ENCODE measurements at regions not wholly inside any gene's neighbourhood (a gene's known extent, or its start where the extent isn't known, plus 50 kb on each side); places are given as distances from the start of the nearest gene placed in this dataset.

DNA sequence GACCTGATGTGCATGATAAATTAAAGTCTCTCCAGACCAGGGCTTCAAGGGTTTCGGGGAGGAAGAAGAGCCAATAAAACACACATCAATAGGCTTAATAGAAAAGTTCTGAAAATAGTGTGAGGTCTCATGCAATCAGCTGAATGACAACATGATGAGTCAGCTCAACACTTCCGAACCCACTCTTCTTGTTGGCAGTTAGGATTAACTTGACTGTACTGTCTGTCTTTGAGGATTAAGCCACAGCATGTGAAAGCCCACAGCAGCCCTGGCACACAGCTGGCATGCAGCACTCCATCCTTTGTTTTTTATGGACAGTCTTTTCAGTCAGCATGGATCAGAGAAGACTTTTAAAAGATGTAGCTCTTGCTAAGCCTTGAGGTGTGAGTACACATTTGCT is 526.9 kb upstream of the VSTM2A start:
- no peaks in the 10 kb centered on the region for H3K36me3 ChIP-seq
- H3K27me3 ChIP-seq (replicated peaks in 1 of 7), result no peaks in the 10 kb centered on the region
- no peak for DNase-seq
- no peak overlapping the region for H3K4me3 ChIP-seq
- H3K4me1 ChIP-seq, result no peaks in the 10 kb centered on the region
- TF ChIP-seq POLR2AphosphoS5 (IDR thresholded peaks at IDR 0.05) (no peak), POLR2A (IDR thresholded peaks at IDR 0.05) (no peak)
- TF ChIP-seq, protein P1, sequence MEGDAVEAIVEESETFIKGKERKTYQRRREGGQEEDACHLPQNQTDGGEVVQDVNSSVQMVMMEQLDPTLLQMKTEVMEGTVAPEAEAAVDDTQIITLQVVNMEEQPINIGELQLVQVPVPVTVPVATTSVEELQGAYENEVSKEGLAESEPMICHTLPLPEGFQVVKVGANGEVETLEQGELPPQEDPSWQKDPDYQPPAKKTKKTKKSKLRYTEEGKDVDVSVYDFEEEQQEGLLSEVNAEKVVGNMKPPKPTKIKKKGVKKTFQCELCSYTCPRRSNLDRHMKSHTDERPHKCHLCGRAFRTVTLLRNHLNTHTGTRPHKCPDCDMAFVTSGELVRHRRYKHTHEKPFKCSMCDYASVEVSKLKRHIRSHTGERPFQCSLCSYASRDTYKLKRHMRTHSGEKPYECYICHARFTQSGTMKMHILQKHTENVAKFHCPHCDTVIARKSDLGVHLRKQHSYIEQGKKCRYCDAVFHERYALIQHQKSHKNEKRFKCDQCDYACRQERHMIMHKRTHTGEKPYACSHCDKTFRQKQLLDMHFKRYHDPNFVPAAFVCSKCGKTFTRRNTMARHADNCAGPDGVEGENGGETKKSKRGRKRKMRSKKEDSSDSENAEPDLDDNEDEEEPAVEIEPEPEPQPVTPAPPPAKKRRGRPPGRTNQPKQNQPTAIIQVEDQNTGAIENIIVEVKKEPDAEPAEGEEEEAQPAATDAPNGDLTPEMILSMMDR (IDR thresholded peaks at IDR 0.05 in 8 of 11, conservative IDR thresholded peaks at IDR 0.05 in 3 of 11), result no peak
- intact Hi-C loops (cut with DNase I; ENCODE audit: low total_unique reads), result no loop called here
- WGBS, 5 donors, result 71 to 84% (median 76%) methylated on average over 2 of the region's 2 CpGs
- H3K27ac ChIP-seq, result no peak overlapping the region
- peaks cover 0 to 44% (median 5%) of the 10 kb centered on the region in 8 donors for H3K9me3 ChIP-seq

DNA sequence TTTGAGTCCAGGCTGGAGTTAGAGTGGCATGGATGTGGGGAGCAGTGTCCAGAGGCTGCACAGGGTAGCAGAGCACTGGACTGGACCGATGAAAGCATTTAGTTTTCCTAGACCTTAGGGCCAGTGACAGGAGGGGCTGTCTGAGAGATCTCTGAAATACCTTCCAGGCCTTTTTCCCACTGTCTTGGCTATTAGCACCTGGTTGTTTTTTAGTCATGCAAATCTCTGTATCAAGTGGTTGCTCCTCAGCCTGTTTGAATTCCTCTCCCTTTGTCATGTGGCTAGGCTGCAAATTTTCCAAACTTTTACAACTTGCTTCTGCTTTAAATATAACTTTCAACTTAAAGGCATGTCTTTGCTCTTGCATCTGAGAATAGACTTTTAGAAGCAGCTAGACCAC is 504.3 kb upstream of the VSTM2A start:
- intact Hi-C loops (cut with DNase I; ENCODE audit: low total_unique reads), result no loop called here
- no peak overlapping the region for H3K4me3 ChIP-seq
- WGBS, 5 donors, result 67 to 100% (median 85%) methylated on average over 1 of the region's 1 CpG
- no peaks in the 10 kb centered on the region for H3K36me3 ChIP-seq
- H3K27ac ChIP-seq, result no peak overlapping the region
- no peaks in the 10 kb centered on the region for H3K4me1 ChIP-seq
- peaks cover 0 to 36% (median 23%) of the 10 kb centered on the region in 8 donors for H3K9me3 ChIP-seq
- H3K27me3 ChIP-seq (replicated peaks in 1 of 7), result no peaks in the 10 kb centered on the region
- no peak for TF ChIP-seq POLR2A (IDR thresholded peaks at IDR 0.05)
- TF ChIP-seq, protein P1 (IDR thresholded peaks at IDR 0.05 in 8 of 11, conservative IDR thresholded peaks at IDR 0.05 in 3 of 11), result no peak
- no peak for TF ChIP-seq POLR2AphosphoS5 (IDR thresholded peaks at IDR 0.05)
- no peak for DNase-seq

GRCh38 chr7:54060643-54061042 is 481.5 kb upstream of the VSTM2A start:
- Histone ChIP-seq H3K27me3 (replicated peaks in 1 of 7) (no peaks in the 10 kb centered on the region), H3K4me3 (no peak overlapping the region), H3K27ac (no peak overlapping the region), H3K9me3 (peaks cover 0 to 33% (median 16%) of the 10 kb centered on the region in 8 donors), H3K4me1 (no peaks in the 10 kb centered on the region), H3K36me3 (no peaks in the 10 kb centered on the region)
- WGBS, 5 donors, result 74 to 92% (median 89%) methylated on average over 4 of the region's 4 CpGs
- TF ChIP-seq POLR2AphosphoS5 (IDR thresholded peaks at IDR 0.05) (no peak), POLR2A (IDR thresholded peaks at IDR 0.05) (no peak)
- TF ChIP-seq, protein P1 (IDR thresholded peaks at IDR 0.05 in 8 of 11, conservative IDR thresholded peaks at IDR 0.05 in 3 of 11), result no peak
- DNase-seq, result no peak
- intact Hi-C loops (cut with DNase I; ENCODE audit: low total_unique reads), result no loop called here

DNA sequence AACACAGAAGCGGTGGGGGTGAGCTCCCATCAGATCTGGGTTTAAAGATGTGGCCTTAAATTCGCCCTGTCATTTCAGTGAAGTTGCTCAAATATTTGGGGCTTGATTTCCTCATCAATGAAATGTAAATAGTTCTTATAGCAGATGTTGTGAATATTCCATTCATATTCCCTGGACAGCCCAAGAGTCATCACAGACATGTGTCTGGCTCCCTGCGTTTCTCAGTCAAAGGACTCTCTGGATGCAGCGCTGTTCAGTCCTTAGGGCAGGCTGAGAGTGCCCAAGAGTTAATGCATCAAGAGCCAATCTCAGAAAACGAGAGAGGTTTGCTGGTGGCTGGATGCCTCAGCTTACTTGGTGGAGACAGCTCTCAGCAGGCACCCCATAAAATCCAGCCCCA is 475.5 kb upstream of the VSTM2A start:
- Histone ChIP-seq H3K9me3 (peaks cover 0 to 29% (median 5%) of the 10 kb centered on the region in 8 donors), H3K4me3 (no peak overlapping the region), H3K4me1 (no peaks in the 10 kb centered on the region), H3K27me3 (replicated peaks in 1 of 7) (no peaks in the 10 kb centered on the region), H3K36me3 (no peaks in the 10 kb centered on the region), H3K27ac (no peak overlapping the region)
- DNase-seq, result no peak
- WGBS, 5 donors, result 73 to 83% (median 75%) methylated on average over 5 of the region's 5 CpGs
- intact Hi-C loops (cut with DNase I; ENCODE audit: low total_unique reads), result no loop called here
- TF ChIP-seq, protein P1 (IDR thresholded peaks at IDR 0.05 in 8 of 11, conservative IDR thresholded peaks at IDR 0.05 in 3 of 11), result no peak
- TF ChIP-seq POLR2AphosphoS5 (IDR thresholded peaks at IDR 0.05), result no peak
- no peak for TF ChIP-seq POLR2A (IDR thresholded peaks at IDR 0.05)

All from spleen (tissue), 11 donors.